Mammary epithelial cell (primary cell): ENCODE measurements at regions not wholly inside any gene's neighbourhood (a gene's known extent, or its start where the extent isn't known, plus 50 kb on each side); places are given as distances from the start of the nearest gene placed in this dataset.

Experiments used
- CTCF ChIP-seq, 2 donors: IDR thresholded peaks in 1 of 2; conservative IDR thresholded peaks in 1 of 2; 2 replicates each; pipeline ENCODE4 v1.5.1; 2011 to 2012; ENCODE audit warnings: inconsistent platforms in 2 of 2, low read length in 2 of 2, mild to moderate bottlenecking in 2 of 2, control low read depth in 1 of 2, low read depth in 1 of 2; ENCODE audit not compliant: insufficient read depth in 1 of 2; ENCODE audit errors: extremely low read depth in 1 of 2
- EZH2 ChIP-seq: IDR thresholded peaks from 2 replicates; pipeline ENCODE4 v1.6.1; 2012; ENCODE audit warnings: low read length, inconsistent platforms, borderline replicate concordance

DNA sequence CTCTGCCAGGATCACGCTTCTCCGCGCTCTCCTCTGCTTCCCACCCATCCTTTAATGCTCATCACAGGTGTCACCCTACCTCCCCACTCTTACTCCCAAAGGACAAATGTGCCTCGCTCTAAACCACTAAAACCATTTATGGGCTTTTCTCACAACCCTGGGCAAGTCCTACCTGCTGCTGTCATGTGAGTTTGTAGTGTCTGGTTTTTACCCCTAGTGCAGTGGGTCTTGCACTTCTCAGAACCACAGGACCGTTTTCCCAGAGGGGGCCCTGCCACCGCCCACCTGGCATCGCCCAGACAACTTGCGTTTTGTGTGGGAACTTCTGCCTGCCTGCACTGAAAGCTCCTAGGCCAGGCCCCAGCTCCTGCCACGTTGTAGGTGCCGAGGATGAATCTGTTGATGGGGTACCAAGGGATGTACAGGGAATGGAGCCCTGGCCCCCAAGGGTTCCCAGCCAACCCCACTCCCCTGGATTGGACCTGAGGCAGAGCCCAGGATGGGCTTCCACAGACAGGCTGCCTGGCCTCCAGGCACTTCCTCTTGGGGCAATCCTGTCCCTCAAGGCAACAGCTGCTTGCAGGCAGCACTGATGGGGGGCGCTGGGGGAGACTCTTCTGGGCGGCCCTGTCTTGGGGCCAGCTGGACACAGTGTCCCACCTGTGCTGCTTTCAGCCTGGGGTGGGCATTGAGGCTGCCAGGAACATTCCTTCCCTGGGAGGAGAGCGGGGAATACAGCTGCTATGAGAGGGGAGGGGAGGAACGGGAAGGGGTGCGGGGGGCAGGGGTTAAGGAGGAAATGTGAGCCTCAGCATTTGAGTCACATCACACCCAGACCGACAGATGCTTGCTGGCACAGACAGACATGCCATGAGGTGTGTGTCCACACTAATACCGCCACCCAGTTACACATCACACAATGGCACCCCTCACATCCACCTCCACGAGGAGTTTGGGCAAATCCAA lies 176.3 kb downstream of the ZFP36L2 start:
- TF ChIP-seq CTCF (conservative IDR thresholded peaks at IDR 0.05 in 1 of 2, IDR thresholded peaks at IDR 0.05 in 1 of 2; ENCODE audit: extremely low read depth in 1 of 2, insufficient read depth in 1 of 2, low read depth in 1 of 2, low read length in 2 of 2) (no peak), EZH2 (no peak)
